ENCODE measurements at regions not wholly inside any gene's neighbourhood (a gene's known extent, or its start where the extent isn't known, plus 50 kb on each side); places are given as distances from the start of the nearest gene placed in this dataset.
A peak's percentile ranks its signal among the peaks of the same experiment; 100 is the strongest.

GRCh38 chr13:57918913-57919312 is 287.4 kb downstream of the PCDH17 start:
- no peak for DNase-seq

DNA sequence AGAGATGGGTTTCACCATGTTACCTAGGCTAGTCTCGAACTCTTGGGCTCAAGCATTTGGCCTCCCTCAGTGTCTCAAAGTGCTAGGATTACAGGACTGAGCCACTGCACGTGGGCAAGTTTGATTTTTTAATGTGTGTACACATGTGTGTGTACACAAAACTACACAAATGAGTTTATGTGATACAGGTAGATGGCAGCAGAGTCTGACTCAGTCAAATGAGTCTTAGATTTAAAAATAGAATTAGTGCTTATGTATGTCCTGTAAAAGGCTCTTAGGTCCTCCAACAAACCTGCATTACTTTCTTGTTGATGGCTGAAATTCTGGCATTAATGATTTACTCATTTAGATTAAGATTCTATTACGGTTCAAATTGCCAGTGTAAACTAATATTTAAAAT is 293.7 kb downstream of the PCDH17 start:
- no peak for DNase-seq

- no peak for DNase-seq
Measured at GRCh38 chr13:57925751-57926150, 294.2 kb downstream of the PCDH17 start.

DNA sequence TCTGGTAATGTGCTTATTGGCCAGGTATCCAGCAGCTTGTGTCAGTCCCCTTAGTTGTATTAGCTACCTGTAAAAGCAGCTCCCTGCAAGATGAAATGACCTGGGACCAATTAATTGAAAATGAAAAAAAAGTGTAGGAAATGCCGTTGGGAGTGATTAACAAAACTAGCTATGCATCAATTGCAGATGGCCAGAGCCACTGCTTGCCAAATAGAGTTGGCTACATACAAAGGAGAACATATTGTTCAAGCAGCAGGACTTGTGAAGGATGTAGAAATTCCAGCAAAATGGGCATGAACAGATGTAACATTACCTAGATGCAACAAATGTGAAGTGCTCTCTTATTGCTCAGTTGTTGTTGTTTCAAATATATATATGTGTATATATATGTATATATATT is 300.5 kb downstream of the PCDH17 start:
- DNase-seq, result no peak

DNA sequence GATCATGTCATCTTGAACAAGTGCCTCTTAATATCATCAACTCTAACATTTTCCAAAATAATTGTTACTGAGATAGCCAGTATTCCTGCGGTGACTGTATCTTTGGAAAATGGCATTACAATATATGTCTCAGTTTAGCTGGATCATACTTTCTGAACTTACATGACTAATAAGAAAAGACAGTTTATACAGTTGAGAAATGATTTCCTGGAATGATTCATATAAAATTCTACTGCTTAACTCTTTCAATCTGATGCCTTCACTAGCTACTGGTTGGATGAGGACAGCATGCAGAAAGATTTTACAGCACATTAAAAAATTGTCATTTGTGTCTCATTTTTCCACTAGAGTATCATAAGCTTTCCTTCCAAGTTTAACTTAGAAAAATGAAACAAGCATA is 302.1 kb downstream of the PCDH17 start:
- DNase-seq, result no peak

DNA sequence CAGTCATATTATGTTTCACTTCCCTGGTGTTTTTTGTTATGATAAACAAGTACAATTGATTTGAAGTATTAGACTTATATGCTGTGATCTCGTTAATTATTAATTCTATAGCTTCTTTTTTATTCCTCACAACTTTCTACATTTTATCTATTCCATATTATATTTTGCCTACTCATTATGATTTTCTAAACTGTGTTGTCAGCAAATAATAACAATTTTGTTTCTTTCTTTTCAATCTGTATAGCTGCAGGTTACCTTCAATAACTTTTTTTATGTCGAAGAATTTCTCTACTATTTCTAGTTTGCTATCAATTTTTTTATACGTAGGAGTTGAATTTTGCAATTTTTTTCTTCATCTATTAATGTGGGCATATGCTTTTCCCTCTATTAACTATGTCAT is 304.4 kb downstream of the PCDH17 start:
- DNase-seq, result no peak

DNA sequence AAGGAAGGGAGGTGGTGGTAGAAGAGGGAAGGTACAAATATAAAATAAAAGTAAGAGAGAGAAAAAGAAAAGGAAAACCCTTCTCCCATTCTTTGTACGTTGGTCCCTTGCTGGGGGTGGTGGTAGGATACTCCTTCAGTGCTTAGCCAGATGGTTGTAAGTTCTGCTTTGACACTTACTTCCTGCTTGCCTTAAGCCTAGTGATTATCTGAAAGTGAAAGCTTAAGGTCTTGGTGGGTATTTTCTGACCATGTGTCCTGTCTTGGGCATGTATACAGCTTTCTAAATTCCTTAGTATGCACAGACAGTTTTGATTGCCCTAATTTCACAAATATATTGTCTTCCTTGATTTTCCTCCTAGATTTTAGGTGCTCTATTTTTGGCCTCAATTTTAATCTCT is 314.8 kb downstream of the PCDH17 start:
- DNase-seq, result peak in 1 of 2 experiments; percentile 9

GRCh38 chr13:57948884-57949283 is 317.3 kb downstream of the PCDH17 start:
- DNase-seq, result no peak

GRCh38 chr13:57969951-57970350 is 338.4 kb downstream of the PCDH17 start:
- DNase-seq, result no peak

GRCh38 chr13:57970404-57970803 is 338.9 kb downstream of the PCDH17 start:
- DNase-seq, result no peak

GRCh38 chr13:57982782-57983181 is 351.2 kb downstream of the PCDH17 start:
- no peak for DNase-seq

DNA sequence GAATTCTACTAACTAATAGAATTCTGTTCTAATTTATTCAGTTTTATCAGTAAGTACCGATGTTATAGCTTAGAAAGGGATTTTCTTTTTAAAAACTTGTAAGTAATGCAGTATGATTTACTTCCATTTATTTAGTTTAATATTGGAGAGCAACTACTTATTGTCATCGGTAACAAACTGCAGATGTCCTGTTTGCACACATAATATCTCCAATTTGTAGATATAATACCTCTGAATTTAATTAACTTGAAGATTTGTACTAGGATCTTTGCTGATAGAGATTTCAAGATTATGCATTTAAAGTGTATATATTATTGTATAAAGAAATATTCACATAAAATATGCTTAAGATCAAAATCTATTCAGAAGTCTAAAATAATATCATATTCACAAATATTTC is 356.7 kb downstream of the PCDH17 start:
- no peak for DNase-seq

GRCh38 chr13:57991041-57991440 is 359.5 kb downstream of the PCDH17 start:
- DNase-seq, result peak; percentile 33 to 71

- no peak for DNase-seq
Measured at GRCh38 chr13:57992416-57992815, 360.9 kb downstream of the PCDH17 start.

GRCh38 chr13:57996717-57997116 is 365.2 kb downstream of the PCDH17 start:
- DNase-seq, result no peak

DNA sequence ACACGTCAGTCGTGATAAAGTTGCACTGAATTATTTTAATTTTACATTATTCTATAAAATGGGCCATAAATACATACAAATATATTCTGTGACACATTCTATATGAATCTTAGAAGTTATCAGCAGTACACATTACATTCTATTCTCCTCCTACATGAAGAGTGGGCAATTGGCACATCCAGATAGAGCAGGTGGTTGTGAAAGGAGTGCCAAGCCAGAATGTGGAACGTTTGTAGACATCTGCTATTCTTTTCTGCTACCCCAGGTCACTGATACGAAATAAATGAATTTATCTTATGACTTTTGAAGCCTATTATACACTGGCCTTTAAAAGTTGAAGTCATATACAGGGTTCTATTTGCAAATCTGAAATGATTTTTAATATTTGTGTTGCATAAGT is 373.2 kb downstream of the PCDH17 start:
- no peak for DNase-seq

GRCh38 chr13:58018020-58018419 is 386.5 kb downstream of the PCDH17 start:
- no peak for DNase-seq

- DNase-seq, result peak in 1 of 2 experiments; percentile 63
Measured at GRCh38 chr13:58018865-58019264, 387.3 kb downstream of the PCDH17 start.

DNA sequence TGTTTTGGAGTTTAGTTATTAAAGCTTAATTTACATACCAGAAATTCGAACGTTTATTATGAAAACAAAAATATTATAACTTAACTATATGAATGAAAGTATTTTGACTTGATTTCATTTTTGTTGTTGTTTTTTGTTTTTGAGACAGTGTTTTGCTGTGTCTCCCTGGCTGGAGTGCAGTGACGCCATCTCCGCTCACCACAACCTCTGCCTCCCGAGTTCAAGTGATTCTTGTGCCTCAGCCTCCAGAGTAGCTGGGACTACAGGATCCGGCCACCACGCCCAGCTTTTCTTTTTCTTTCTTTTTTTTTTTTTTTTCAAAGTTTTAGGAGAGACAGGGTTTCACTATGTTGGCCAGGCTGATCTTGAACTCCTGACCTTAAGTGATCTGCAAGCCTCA is 392.6 kb downstream of the PCDH17 start:
- DNase-seq, result no peak

- no peak for DNase-seq
Measured at GRCh38 chr13:58025821-58026220, 394.3 kb downstream of the PCDH17 start.

- DNase-seq, result no peak
Measured at GRCh38 chr13:58032676-58033460, 401.3 kb downstream of the PCDH17 start.

DNA sequence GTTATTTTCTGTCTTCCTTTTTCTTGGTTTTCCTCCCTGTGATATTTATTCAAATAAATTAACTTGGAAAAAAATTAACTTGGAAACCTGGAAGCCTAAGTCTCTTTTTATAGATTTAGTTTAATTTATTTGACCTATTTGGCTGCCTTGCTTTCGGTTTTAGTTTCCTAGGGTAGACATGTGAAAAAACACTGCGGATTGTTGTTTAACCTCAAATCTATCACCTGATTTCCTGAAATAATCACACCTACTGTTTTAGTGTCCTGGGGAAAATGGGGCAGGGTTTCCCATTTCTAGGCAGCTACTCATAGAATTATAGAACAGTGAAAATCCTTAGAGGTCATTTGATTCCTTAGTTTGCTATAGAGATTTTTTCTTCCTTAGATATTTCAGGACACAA is 412.4 kb downstream of the PCDH17 start:
- DNase-seq, result no peak

GRCh38 chr13:58048670-58049069 is 417.1 kb downstream of the PCDH17 start:
- DNase-seq, result no peak

GRCh38 chr13:58051396-58051795 is 419.9 kb downstream of the PCDH17 start:
- no peak for DNase-seq

GRCh38 chr13:58051807-58052375 is 420.3 kb downstream of the PCDH17 start:
- DNase-seq, result no peak
